Breast epithelium (tissue), 3 donors: ENCODE measurements at regions not wholly inside any gene's neighbourhood (a gene's known extent, or its start where the extent isn't known, plus 50 kb on each side); places are given as distances from the start of the nearest gene placed in this dataset.

Source experiments
- CTCF ChIP-seq, 3 donors: fragments of 450-650 bp; IDR thresholded peaks; one replicate each; pipeline ENCODE4 v1.5.1; 2016 to 2017; ENCODE audit warnings: antibody characterized with exemption in 3 of 3, mild to moderate bottlenecking in 3 of 3, moderate library complexity in 3 of 3
- POLR2A ChIP-seq: fragments of 450-650 bp; IDR thresholded peaks from one replicate; pipeline ENCODE4 v1.6.1; 2016; ENCODE audit warnings: antibody characterized with exemption, mild to moderate bottlenecking, moderate library complexity

GRCh38 chr18:68445668-68446426 lies 269.1 kb downstream of the TMX3 start:
- no peak for TF ChIP-seq POLR2A
- no peak for TF ChIP-seq CTCF (IDR thresholded peaks at IDR 0.05)
